Type B pancreatic cell (in vitro differentiated cells): ENCODE measurements at regions not wholly inside any gene's neighbourhood (a gene's known extent, or its start where the extent isn't known, plus 50 kb on each side); places are given as distances from the start of the nearest gene placed in this dataset.

Source experiments
- DNase-seq: peaks from one replicate; pipeline ENCODE4 v3.0.0; 2021; ENCODE audit warnings: mixed read lengths; ENCODE audit not compliant: unreplicated experiment; ENCODE audit errors: extremely low spot score
- H3K27ac Mint-ChIP-seq: 2 replicates; pipeline ENCODE4 v1.8.0; 2021; ENCODE audit warnings: mild to moderate bottlenecking, mixed read lengths
- H3K27me3 Mint-ChIP-seq: 2 replicates; pipeline ENCODE4 v1.8.0; 2021; ENCODE audit warnings: mixed read lengths
- H3K36me3 Mint-ChIP-seq: 2 replicates; pipeline ENCODE4 v1.8.0; 2021; ENCODE audit warnings: mixed read lengths
- H3K4me1 Mint-ChIP-seq: one replicate; pipeline ENCODE4 v1.8.0; 2021; ENCODE audit warnings: mixed read lengths; ENCODE audit not compliant: unreplicated experiment
- H3K4me3 Mint-ChIP-seq: 2 replicates; pipeline ENCODE4 v1.8.0; 2021; ENCODE audit warnings: mild to moderate bottlenecking, mixed read lengths
- H3K9me3 Mint-ChIP-seq: 2 replicates; pipeline ENCODE4 v1.8.0; 2021; ENCODE audit warnings: mixed read lengths
- TF ChIP-seq, protein P1 (sequence below): fragments of 200-600 bp; sonication (generic); conservative IDR thresholded peaks from 2 replicates; pipeline ENCODE4 v1.5.0; 2021; ENCODE audit warnings: antibody characterized with exemption, mild to moderate bottlenecking

GRCh38 chr14:101476258-101476915 lies 84.9 kb upstream of the DIO3 start:
- H3K27me3 Mint-ChIP-seq = peaks cover 6% of the 10 kb centered on the region
- TF ChIP-seq, protein P1, sequence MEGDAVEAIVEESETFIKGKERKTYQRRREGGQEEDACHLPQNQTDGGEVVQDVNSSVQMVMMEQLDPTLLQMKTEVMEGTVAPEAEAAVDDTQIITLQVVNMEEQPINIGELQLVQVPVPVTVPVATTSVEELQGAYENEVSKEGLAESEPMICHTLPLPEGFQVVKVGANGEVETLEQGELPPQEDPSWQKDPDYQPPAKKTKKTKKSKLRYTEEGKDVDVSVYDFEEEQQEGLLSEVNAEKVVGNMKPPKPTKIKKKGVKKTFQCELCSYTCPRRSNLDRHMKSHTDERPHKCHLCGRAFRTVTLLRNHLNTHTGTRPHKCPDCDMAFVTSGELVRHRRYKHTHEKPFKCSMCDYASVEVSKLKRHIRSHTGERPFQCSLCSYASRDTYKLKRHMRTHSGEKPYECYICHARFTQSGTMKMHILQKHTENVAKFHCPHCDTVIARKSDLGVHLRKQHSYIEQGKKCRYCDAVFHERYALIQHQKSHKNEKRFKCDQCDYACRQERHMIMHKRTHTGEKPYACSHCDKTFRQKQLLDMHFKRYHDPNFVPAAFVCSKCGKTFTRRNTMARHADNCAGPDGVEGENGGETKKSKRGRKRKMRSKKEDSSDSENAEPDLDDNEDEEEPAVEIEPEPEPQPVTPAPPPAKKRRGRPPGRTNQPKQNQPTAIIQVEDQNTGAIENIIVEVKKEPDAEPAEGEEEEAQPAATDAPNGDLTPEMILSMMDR = no peak
- H3K9me3 Mint-ChIP-seq = no peaks in the 10 kb centered on the region
- peaks cover 36% of the 10 kb centered on the region for H3K4me1 Mint-ChIP-seq
- peak; percentile 37 for DNase-seq
- H3K4me3 Mint-ChIP-seq = no peak overlapping the region
- H3K36me3 Mint-ChIP-seq = no peaks in the 10 kb centered on the region
- H3K27ac Mint-ChIP-seq = peak overlapping the region; percentile 56

DNA sequence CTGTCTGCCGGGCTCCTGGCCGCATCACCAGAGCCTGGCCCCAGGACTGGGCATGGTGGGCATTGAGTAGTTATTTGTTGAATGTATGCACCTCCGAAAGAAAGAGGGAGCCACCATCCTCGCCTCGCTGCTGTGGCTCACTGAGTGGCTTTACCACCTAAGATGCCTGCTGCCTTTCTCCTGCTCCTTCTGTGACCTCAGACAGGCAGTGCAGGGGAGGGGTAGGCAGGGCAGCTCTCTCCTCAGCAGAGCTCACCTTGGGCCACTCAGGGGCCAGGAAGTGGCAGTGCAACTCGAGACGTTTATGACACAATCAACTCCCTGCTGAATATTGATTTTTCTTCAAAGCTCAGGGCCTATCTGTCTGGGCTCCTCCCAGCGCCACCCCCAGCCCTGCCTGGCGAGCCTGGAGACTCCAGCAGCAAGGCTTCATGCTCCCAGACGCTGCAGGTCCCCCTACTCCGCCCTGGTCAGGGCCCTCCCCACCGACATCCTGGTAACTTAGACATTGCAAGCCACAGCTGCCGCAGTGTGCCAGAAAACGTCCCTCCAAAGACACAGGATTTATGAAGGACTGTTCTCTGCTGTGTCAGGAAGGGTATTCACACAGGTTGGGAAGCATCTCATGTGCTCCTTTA lies 84.3 kb upstream of the DIO3 start:
- peak; percentile 68 for DNase-seq
- H3K27me3 Mint-ChIP-seq = peaks cover 7% of the 10 kb centered on the region
- TF ChIP-seq, protein P1 = no peak
- no peaks in the 10 kb centered on the region for H3K36me3 Mint-ChIP-seq
- peak overlapping the region; percentile 56 for H3K27ac Mint-ChIP-seq
- H3K4me3 Mint-ChIP-seq = no peak overlapping the region
- no peaks in the 10 kb centered on the region for H3K9me3 Mint-ChIP-seq
- peaks cover 37% of the 10 kb centered on the region for H3K4me1 Mint-ChIP-seq

DNA sequence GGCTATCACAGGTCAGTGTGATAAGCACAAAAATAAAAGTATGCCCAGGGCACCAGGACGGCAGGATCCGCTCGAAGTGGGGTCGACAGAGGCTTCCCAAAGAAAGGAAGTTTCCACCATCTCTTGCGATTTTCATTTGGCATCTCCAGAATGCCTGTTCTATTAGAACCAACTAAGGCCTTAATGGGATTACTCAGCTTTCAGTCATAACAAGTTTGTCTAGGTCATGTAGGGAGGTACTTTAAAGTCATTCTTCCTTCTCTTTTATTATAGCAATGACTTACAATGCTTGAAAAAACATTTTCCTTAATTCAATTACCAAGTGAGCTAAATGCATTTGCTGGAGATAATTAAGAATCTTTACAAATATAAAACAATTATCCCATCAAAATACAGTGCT lies 83.6 kb upstream of the DIO3 start:
- Mint-ChIP-seq H3K9me3 (no peaks in the 10 kb centered on the region), H3K4me1 (peaks cover 37% of the 10 kb centered on the region), H3K27ac (peak overlapping the region; percentile 32), H3K27me3 (peaks cover 7% of the 10 kb centered on the region), H3K36me3 (no peaks in the 10 kb centered on the region), H3K4me3 (no peak overlapping the region)
- TF ChIP-seq, protein P1 = no peak
- DNase-seq = peak; percentile 37

GRCh38 chr14:101478096-101478495 lies 83.2 kb upstream of the DIO3 start:
- DNase-seq = peak; percentile 60
- no peak overlapping the region for H3K27ac Mint-ChIP-seq

GRCh38 chr14:101478796-101479410 lies 82.4 kb upstream of the DIO3 start:
- H3K4me1 Mint-ChIP-seq = peaks cover 37% of the 10 kb centered on the region
- no peak overlapping the region for H3K27ac Mint-ChIP-seq
- no peak overlapping the region for H3K4me3 Mint-ChIP-seq
- DNase-seq = peak; percentile 44
- no peaks in the 10 kb centered on the region for H3K36me3 Mint-ChIP-seq
- peaks cover 7% of the 10 kb centered on the region for H3K27me3 Mint-ChIP-seq
- H3K9me3 Mint-ChIP-seq = no peaks in the 10 kb centered on the region
- TF ChIP-seq, protein P1 = no peak

More at GRCh38 chr14:101478096-101478495, 83.2 kb upstream of the DIO3 start:
- TF ChIP-seq, protein P1 = no peak
- no peaks in the 10 kb centered on the region for H3K9me3 Mint-ChIP-seq
- no peak overlapping the region for H3K4me3 Mint-ChIP-seq
- H3K4me1 Mint-ChIP-seq = peaks cover 37% of the 10 kb centered on the region
- H3K27me3 Mint-ChIP-seq = peaks cover 7% of the 10 kb centered on the region
- H3K36me3 Mint-ChIP-seq = no peaks in the 10 kb centered on the region
